ENCODE measurements at regions not wholly inside any gene's neighbourhood (a gene's known extent, or its start where the extent isn't known, plus 50 kb on each side); places are given as distances from the start of the nearest gene placed in this dataset.

- TF ChIP-seq, protein P1, sequence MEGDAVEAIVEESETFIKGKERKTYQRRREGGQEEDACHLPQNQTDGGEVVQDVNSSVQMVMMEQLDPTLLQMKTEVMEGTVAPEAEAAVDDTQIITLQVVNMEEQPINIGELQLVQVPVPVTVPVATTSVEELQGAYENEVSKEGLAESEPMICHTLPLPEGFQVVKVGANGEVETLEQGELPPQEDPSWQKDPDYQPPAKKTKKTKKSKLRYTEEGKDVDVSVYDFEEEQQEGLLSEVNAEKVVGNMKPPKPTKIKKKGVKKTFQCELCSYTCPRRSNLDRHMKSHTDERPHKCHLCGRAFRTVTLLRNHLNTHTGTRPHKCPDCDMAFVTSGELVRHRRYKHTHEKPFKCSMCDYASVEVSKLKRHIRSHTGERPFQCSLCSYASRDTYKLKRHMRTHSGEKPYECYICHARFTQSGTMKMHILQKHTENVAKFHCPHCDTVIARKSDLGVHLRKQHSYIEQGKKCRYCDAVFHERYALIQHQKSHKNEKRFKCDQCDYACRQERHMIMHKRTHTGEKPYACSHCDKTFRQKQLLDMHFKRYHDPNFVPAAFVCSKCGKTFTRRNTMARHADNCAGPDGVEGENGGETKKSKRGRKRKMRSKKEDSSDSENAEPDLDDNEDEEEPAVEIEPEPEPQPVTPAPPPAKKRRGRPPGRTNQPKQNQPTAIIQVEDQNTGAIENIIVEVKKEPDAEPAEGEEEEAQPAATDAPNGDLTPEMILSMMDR (IDR thresholded peaks at IDR 0.05): no peak
- TF ChIP-seq POLR2AphosphoS5 (IDR thresholded peaks at IDR 0.05): no peak
Observed at GRCh38 chr13:66117563-66117962, 1112.6 kb downstream of the PCDH9 start.

Data from esophagus muscularis mucosa (tissue), 3 donors.